IMR-90 (cell line): ENCODE measurements at regions not wholly inside any gene's neighbourhood (a gene's known extent, or its start where the extent isn't known, plus 50 kb on each side); places are given as distances from the start of the nearest gene placed in this dataset.

ENCODE experiments used
- CEBPB ChIP-seq: IDR thresholded peaks from 2 replicates; pipeline ENCODE4 v1.6.1; 2012; ENCODE audit warnings: low read depth, low read length, improper control_type of control experiment
- CHD1 ChIP-seq: IDR thresholded peaks from 2 replicates; pipeline ENCODE4 v1.6.1; 2012; ENCODE audit warnings: low read depth, low read length, improper control_type of control experiment
- FOS ChIP-seq: fragments of 150-350 bp; IDR thresholded peaks from 2 replicates; pipeline ENCODE4 v1.6.1; 2016; ENCODE audit warnings: low read depth, low read length
- MAFK ChIP-seq: IDR thresholded peaks from 2 replicates; pipeline ENCODE4 v1.6.1; 2012; ENCODE audit warnings: low read depth, low read length, improper control_type of control experiment
- MAZ ChIP-seq: IDR thresholded peaks from 2 replicates; pipeline ENCODE4 v1.6.1; 2012; ENCODE audit warnings: low read depth, mild to moderate bottlenecking, low read length, improper control_type of control experiment, moderate library complexity, borderline replicate concordance
- MXI1 ChIP-seq: IDR thresholded peaks from 2 replicates; pipeline ENCODE4 v1.6.1; 2012; ENCODE audit warnings: low read depth, mild to moderate bottlenecking, low read length, moderate library complexity, borderline replicate concordance
- NFE2L2 ChIP-seq: fragments of 150-350 bp; IDR thresholded peaks from 2 replicates; pipeline ENCODE4 v1.6.1; 2016; ENCODE audit warnings: low read depth, mild to moderate bottlenecking, low read length
- POLR2A ChIP-seq: IDR thresholded peaks from 2 replicates; pipeline ENCODE4 v1.6.1; 2012; ENCODE audit warnings: mild to moderate bottlenecking, low read depth, low read length
- RAD21 ChIP-seq: IDR thresholded peaks from 2 replicates; pipeline ENCODE4 v1.6.1; 2012; ENCODE audit warnings: low read length, improper control_type of control experiment
- RCOR1 ChIP-seq: IDR thresholded peaks from 2 replicates; pipeline ENCODE4 v1.6.1; 2012; ENCODE audit warnings: mild to moderate bottlenecking, low read length, improper control_type of control experiment; ENCODE audit not compliant: insufficient replicate concordance
- RFX5 ChIP-seq: IDR thresholded peaks from 2 replicates; pipeline ENCODE4 v1.8.0; 2012; ENCODE audit warnings: low read depth, mild to moderate bottlenecking, low read length, moderate library complexity
- SMC3 ChIP-seq: fragments of 150-350 bp; IDR thresholded peaks from 2 replicates; pipeline ENCODE4 v1.6.1; 2016; ENCODE audit warnings: low read depth, mild to moderate bottlenecking, antibody characterized with exemption, low read length, moderate library complexity
- TF ChIP-seq, protein P1 (sequence below): conservative IDR thresholded peaks from 2 replicates; pipeline ENCODE4 v1.5.1; 2012; ENCODE audit warnings: mild to moderate bottlenecking, low read depth, low read length, improper control_type of control experiment
- TF ChIP-seq, protein P2 (sequence below): fragments of 150-350 bp; IDR thresholded peaks from 2 replicates; pipeline ENCODE4 v1.6.1; 2016; ENCODE audit warnings: low read depth, mild to moderate bottlenecking, low read length, moderate library complexity, borderline replicate concordance

DNA sequence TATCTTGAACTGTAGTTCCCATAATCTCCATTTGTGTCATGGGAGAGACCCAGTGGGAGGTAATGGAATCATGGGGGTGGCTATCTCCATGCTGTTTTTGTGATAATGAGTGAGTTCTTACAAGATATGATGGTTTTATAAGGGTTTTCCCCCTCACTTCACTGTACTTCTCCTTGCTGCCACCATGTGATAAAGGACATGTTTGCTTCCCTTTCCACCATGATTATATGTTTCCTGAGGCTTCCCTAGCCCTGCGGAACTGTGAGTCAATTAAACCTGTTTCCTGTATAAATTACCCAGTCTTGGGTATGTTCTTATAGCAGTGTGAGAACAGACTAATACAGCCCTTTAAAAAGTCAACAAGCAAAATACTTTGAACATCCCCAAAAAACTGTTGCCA, 427.7 kb downstream of the HTR7 start:
- TF ChIP-seq, protein P1, sequence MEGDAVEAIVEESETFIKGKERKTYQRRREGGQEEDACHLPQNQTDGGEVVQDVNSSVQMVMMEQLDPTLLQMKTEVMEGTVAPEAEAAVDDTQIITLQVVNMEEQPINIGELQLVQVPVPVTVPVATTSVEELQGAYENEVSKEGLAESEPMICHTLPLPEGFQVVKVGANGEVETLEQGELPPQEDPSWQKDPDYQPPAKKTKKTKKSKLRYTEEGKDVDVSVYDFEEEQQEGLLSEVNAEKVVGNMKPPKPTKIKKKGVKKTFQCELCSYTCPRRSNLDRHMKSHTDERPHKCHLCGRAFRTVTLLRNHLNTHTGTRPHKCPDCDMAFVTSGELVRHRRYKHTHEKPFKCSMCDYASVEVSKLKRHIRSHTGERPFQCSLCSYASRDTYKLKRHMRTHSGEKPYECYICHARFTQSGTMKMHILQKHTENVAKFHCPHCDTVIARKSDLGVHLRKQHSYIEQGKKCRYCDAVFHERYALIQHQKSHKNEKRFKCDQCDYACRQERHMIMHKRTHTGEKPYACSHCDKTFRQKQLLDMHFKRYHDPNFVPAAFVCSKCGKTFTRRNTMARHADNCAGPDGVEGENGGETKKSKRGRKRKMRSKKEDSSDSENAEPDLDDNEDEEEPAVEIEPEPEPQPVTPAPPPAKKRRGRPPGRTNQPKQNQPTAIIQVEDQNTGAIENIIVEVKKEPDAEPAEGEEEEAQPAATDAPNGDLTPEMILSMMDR = no peak
- TF ChIP-seq RFX5 (no peak), FOS (no peak), POLR2A (no peak), CEBPB (no peak), RAD21 (no peak), SMC3 (no peak), CHD1 (no peak), MXI1 (no peak), MAZ (no peak), MAFK (no peak), RCOR1 (no peak), NFE2L2 (no peak)
- TF ChIP-seq, protein P2, sequence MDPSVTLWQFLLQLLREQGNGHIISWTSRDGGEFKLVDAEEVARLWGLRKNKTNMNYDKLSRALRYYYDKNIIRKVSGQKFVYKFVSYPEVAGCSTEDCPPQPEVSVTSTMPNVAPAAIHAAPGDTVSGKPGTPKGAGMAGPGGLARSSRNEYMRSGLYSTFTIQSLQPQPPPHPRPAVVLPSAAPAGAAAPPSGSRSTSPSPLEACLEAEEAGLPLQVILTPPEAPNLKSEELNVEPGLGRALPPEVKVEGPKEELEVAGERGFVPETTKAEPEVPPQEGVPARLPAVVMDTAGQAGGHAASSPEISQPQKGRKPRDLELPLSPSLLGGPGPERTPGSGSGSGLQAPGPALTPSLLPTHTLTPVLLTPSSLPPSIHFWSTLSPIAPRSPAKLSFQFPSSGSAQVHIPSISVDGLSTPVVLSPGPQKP = no peak
